Right atrium auricular region (tissue), 2 donors: ENCODE measurements at regions not wholly inside any gene's neighbourhood (a gene's known extent, or its start where the extent isn't known, plus 50 kb on each side); places are given as distances from the start of the nearest gene placed in this dataset.
"Not testable (repeated sequence)": the region's sequence is repeated elsewhere in the genome, so short reads cannot be mapped to it uniquely, and the experiment has no call there.

Experiments used
- DNase-seq: peaks from one replicate; pipeline ENCODE4 v3.0.0-alpha.2; 2019; ENCODE audit warnings: low spot score
- H3K27ac ChIP-seq, 2 donors: fragments of 200-600 bp; sonication (generic); 1 replicate in 1 of 2; 2 replicates in 1 of 2; pipeline ENCODE4 v1.5.1; 2016 to 2019
- H3K27me3 ChIP-seq, 2 donors: fragments of 200-600 bp; sonication (generic); one replicate each; pipeline versions ENCODE4 v1.5.1 to v1.6.0; 2017 to 2019
- H3K36me3 ChIP-seq: fragments of 200-600 bp; sonication (generic); one replicate; pipeline ENCODE4 v1.5.1; 2016
- H3K4me1 ChIP-seq, 2 donors: fragments of 200-600 bp; sonication (generic); one replicate each; pipeline versions ENCODE4 v1.5.1 to v1.6.0; 2017 to 2019
- H3K4me3 ChIP-seq, 2 donors: fragments of 200-600 bp; sonication (generic); 1 replicate in 1 of 2; 2 replicates in 1 of 2; pipeline ENCODE4 v1.5.1; 2017 to 2019; ENCODE audit warnings: mild to moderate bottlenecking in 1 of 2, moderate library complexity in 1 of 2
- H3K9me3 ChIP-seq, 2 donors: fragments of 200-600 bp; sonication (generic); one replicate each; pipeline ENCODE4 v1.5.1; 2019
- CTCF ChIP-seq, 2 donors: fragments of 200-600 bp; sonication (generic); IDR thresholded peaks; one replicate each; pipeline ENCODE4 v1.5.1; 2019; ENCODE audit warnings: antibody characterized with exemption in 2 of 2

- Histone ChIP-seq H3K4me3 (no peak overlapping the region), H3K27ac (no peak overlapping the region), H3K36me3 (no peaks in the 10 kb centered on the region), H3K4me1 (no peaks in the 10 kb centered on the region), H3K27me3 (no peaks in the 10 kb centered on the region), H3K9me3 (no peaks in the 10 kb centered on the region)
- DNase-seq: no peak
- no peak for TF ChIP-seq CTCF (IDR thresholded peaks at IDR 0.05)
Measured at GRCh38 chr2:41032715-41033114, 580.8 kb upstream of the SLC8A1 start.

GRCh38 chr2:41033127-41033526, 581.2 kb upstream of the SLC8A1 start:
- Histone ChIP-seq H3K4me1 (no peaks in the 10 kb centered on the region), H3K27me3 (no peaks in the 10 kb centered on the region), H3K9me3 (no peaks in the 10 kb centered on the region), H3K4me3 (no peak overlapping the region), H3K36me3 (no peaks in the 10 kb centered on the region), H3K27ac (no peak overlapping the region)
- DNase-seq: no peak
- no peak for TF ChIP-seq CTCF (IDR thresholded peaks at IDR 0.05)

- H3K4me3 ChIP-seq: no peak overlapping the region
- DNase-seq: no peak
- no peaks in the 10 kb centered on the region for H3K4me1 ChIP-seq
- no peaks in the 10 kb centered on the region for H3K27me3 ChIP-seq
- H3K36me3 ChIP-seq: no peaks in the 10 kb centered on the region
- no peak for TF ChIP-seq CTCF (IDR thresholded peaks at IDR 0.05)
- no peak overlapping the region for H3K27ac ChIP-seq
- H3K9me3 ChIP-seq: no peaks in the 10 kb centered on the region
Measured at GRCh38 chr2:41038408-41038807, 586.5 kb upstream of the SLC8A1 start.

- not testable (repeated sequence) for H3K4me1 ChIP-seq, H3K27me3 ChIP-seq, H3K9me3 ChIP-seq, H3K36me3 ChIP-seq, DNase-seq, H3K4me3 ChIP-seq, H3K27ac ChIP-seq
Measured at GRCh38 chr2:41039750-41040149, 587.9 kb upstream of the SLC8A1 start.

GRCh38 chr2:41040782-41041520, 589.1 kb upstream of the SLC8A1 start:
- Histone ChIP-seq H3K27me3 (no peaks in the 10 kb centered on the region), H3K4me1 (no peaks in the 10 kb centered on the region), H3K36me3 (no peaks in the 10 kb centered on the region), H3K27ac (no peak overlapping the region), H3K9me3 (no peaks in the 10 kb centered on the region), H3K4me3 (no peak overlapping the region)
- no peak for TF ChIP-seq CTCF (IDR thresholded peaks at IDR 0.05)
- no peak for DNase-seq

GRCh38 chr2:41042343-41042742, 590.5 kb upstream of the SLC8A1 start:
- DNase-seq: no peak
- Histone ChIP-seq H3K4me1 (no peaks in the 10 kb centered on the region), H3K4me3 (no peak overlapping the region), H3K36me3 (no peaks in the 10 kb centered on the region), H3K27me3 (no peaks in the 10 kb centered on the region), H3K9me3 (no peaks in the 10 kb centered on the region), H3K27ac (no peak overlapping the region)
- no peak for TF ChIP-seq CTCF (IDR thresholded peaks at IDR 0.05)
